ENCODE measurements at regions not wholly inside any gene's neighbourhood (a gene's known extent, or its start where the extent isn't known, plus 50 kb on each side); places are given as distances from the start of the nearest gene placed in this dataset.

DNA sequence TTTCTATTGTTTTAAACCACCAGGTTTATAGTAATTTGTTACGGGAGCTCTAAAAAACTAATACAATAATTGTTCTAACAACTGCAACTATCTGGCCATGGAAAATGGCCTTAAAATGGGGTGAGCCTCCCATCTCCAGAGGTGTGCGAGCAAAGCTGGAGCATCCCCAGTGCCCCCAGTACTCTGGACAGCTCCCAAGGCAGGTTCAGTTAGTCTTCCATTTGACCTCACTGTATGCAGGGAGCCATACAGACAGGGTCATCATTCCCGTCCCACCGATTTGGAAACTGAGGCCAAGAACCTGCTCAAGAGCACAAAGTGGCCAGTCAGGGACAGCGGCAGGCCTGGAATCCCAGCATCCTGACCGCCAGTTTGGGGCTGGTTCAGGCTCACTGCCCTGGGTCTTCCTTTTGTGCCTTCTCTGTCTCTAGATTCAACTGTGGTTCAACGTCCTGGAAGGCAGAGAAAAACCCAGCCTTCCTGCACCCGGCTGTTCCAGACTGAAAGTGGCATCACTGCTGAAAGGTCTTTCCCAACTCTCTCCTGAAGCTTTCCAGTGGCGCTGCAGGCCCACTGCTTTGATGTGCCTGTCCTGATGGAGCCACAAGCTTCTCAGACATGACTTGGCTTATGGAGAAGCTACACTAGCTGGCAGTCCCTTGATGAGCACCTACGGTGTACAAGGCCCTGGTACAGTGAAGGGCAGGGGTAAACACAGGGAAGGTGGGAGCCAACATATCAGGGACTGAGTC, 76.6 kb upstream of the LINGO1 start (continued):
- TF ChIP-seq, protein P1, sequence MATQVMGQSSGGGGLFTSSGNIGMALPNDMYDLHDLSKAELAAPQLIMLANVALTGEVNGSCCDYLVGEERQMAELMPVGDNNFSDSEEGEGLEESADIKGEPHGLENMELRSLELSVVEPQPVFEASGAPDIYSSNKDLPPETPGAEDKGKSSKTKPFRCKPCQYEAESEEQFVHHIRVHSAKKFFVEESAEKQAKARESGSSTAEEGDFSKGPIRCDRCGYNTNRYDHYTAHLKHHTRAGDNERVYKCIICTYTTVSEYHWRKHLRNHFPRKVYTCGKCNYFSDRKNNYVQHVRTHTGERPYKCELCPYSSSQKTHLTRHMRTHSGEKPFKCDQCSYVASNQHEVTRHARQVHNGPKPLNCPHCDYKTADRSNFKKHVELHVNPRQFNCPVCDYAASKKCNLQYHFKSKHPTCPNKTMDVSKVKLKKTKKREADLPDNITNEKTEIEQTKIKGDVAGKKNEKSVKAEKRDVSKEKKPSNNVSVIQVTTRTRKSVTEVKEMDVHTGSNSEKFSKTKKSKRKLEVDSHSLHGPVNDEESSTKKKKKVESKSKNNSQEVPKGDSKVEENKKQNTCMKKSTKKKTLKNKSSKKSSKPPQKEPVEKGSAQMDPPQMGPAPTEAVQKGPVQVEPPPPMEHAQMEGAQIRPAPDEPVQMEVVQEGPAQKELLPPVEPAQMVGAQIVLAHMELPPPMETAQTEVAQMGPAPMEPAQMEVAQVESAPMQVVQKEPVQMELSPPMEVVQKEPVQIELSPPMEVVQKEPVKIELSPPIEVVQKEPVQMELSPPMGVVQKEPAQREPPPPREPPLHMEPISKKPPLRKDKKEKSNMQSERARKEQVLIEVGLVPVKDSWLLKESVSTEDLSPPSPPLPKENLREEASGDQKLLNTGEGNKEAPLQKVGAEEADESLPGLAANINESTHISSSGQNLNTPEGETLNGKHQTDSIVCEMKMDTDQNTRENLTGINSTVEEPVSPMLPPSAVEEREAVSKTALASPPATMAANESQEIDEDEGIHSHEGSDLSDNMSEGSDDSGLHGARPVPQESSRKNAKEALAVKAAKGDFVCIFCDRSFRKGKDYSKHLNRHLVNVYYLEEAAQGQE (IDR thresholded peaks at IDR 0.05; ENCODE audit: borderline replicate concordance in 1 of 2, low read depth in 1 of 2, low read length in 2 of 2) = peak; percentile 59 to 90
- TF ChIP-seq ZNF746 (CRISPR knock-in tag; IDR thresholded peaks at IDR 0.05) = no peak
- TF ChIP-seq RCOR2 (CRISPR knock-in tag; IDR thresholded peaks at IDR 0.05) = no peak

DNA sequence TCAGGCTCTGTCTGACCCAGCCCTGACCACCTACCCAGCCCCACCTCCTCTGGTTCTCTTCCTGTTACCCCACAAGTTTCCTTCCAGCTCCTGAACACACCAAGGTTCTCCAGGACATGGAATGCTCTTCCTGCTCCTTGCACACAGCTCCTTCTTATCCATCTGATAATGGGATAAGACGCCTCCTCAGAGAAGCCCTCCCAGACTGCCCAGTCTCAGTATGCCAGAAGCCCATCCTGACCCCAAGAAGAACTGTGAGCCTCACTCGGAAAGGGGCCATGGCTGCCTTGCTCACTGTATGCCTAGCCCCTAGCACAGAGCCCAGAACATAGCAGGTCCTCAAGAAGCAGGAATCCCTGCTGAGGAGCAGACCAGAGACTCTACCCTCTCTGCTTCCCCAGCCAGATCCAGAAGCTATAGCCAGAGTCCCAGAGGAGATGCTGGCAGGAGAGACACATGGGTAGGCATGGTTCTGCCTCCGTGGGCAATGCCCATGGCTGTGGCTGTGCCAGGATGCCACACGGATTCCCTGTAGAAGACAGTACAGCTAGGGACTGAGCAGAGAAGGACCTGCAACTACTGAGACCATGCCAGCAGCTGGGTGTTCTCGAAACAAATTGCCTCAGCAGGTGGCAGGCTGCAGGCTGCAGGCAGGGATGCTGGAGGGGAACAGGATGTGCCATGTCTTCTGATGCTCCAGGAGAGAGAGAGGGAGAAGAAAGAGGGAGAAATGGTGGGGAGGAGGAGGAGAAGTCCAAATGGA, 74.0 kb upstream of the LINGO1 start:
- Histone ChIP-seq H3K27me3 (ENCODE audit: control insufficient read depth in 1 of 2, insufficient read depth in 2 of 2, low read length in 2 of 2) (peaks cover 0 to 14% of the 10 kb centered on the region in 2 experiments; a peak in 2 of 5 replicates), H3K27ac (ENCODE audit: extremely low read length, insufficient read depth, low read length) (no peak overlapping the region), H3K4me1 (ENCODE audit: insufficient read depth, low read length) (no peaks in the 10 kb centered on the region), H3K4me2 (ENCODE audit: low read depth, low read length) (no peak overlapping the region), H3K9me3 (ENCODE audit: low read length) (no peaks in the 10 kb centered on the region), H3K4me3 (replicated peaks in 1 of 3; ENCODE audit: insufficient read depth in 1 of 3, low read depth in 2 of 3, low read length in 3 of 3) (no peak overlapping the region), H4K20me1 (ENCODE audit: insufficient read depth, low read length) (peaks cover 5% of the 10 kb centered on the region; the same call in 1 of the 2 replicates), H3K36me3 (replicated peaks in 1 of 2; ENCODE audit: control insufficient read depth in 1 of 2, insufficient read depth in 2 of 2, low read length in 2 of 2) (no peaks in the 10 kb centered on the region), H3K9ac (ENCODE audit: insufficient read depth, low read depth, low read length) (no peak overlapping the region), H2AFZ (ENCODE audit: low read length) (no peak overlapping the region), H3K79me2 (ENCODE audit: insufficient read depth, low read length) (no peaks in the 10 kb centered on the region)
- BruUV-seq (replicated peaks) = no TSS peak
- POLR2A ChIA-PET = no interaction called here
- 5% methylated on average over 3 of the region's 5 CpGs for WGBS (ENCODE audit: low lambda C conversion rate)
- DNase-seq (ENCODE audit: low spot score) (no peak), ATAC-seq (no peak), FAIRE-seq (no peak)
- TF ChIP-seq MTA3 (CRISPR knock-in tag; IDR thresholded peaks at IDR 0.05) = no peak
- TF ChIP-seq, protein P2, sequence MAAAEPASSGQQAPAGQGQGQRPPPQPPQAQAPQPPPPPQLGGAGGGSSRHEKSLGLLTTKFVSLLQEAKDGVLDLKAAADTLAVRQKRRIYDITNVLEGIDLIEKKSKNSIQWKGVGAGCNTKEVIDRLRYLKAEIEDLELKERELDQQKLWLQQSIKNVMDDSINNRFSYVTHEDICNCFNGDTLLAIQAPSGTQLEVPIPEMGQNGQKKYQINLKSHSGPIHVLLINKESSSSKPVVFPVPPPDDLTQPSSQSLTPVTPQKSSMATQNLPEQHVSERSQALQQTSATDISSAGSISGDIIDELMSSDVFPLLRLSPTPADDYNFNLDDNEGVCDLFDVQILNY (CRISPR knock-in tag; conservative IDR thresholded peaks at IDR 0.05) = no peak
- no peak for TF ChIP-seq MIER3 (CRISPR knock-in tag; IDR thresholded peaks at IDR 0.05; ENCODE audit: borderline replicate concordance)
- no peak for TF ChIP-seq ZFYVE20 (CRISPR knock-in tag; IDR thresholded peaks at IDR 0.05; ENCODE audit: borderline replicate concordance, low read depth)
- no peak for TF ChIP-seq BORCS8-MEF2B (CRISPR knock-in tag; IDR thresholded peaks at IDR 0.05)
- in situ Hi-C loops (cut with HindIII; ENCODE audit: extremely low pct_ligation_motif_present, low pct_unique_long_range_greater_than_20kb) (no loop called here), intact Hi-C loops (cut with micrococcal nuclease; ENCODE audit: unreplicated experiment) (no loop called here)
- CTCF ChIA-PET (ENCODE audit: low intra/inter-chr PET ratio, low total read pairs) = no interaction called here
